Uterus (tissue), 2 donors: ENCODE measurements at regions not wholly inside any gene's neighbourhood (a gene's known extent, or its start where the extent isn't known, plus 50 kb on each side); places are given as distances from the start of the nearest gene placed in this dataset.

Experiments used
- POLR2A ChIP-seq, 2 donors: fragments of 450-650 bp; IDR thresholded peaks; one replicate each; pipeline ENCODE4 v1.6.1; 2016; ENCODE audit warnings: antibody characterized with exemption in 2 of 2, mild to moderate bottlenecking in 1 of 2, moderate library complexity in 1 of 2
- TF ChIP-seq, protein P1 (sequence below), 4 experiments: fragments of 200-600 bp in 2 of 4; fragments of 450-650 bp in 2 of 4; sonication (generic) in 2 of 4; IDR thresholded peaks; one replicate each; pipeline ENCODE4 v1.5.1; 2016 to 2019; ENCODE audit warnings: antibody characterized with exemption in 4 of 4, mild to moderate bottlenecking in 2 of 4, moderate library complexity in 1 of 4

DNA sequence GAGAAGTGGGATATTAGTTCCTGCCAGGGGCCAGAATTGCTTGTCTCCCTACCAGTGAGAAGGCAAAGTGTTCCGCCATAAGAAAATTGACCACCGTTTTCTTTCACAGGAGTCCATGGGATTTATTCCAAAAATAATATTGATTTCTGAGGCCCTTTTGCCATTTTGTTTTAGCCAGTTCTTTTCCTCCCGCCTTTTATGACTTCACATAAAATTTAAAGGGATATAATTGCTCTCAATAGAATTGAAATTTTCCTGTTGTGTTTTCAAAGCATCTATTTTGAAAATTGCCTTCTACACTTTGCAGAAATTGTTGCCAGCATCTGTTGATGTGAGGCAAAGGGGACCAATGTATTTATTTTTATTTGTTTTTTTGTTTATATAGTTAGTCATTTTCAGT is 53.6 kb downstream of the PLCE1 start:
- no peak for TF ChIP-seq POLR2A (IDR thresholded peaks at IDR 0.05)
- TF ChIP-seq, protein P1, sequence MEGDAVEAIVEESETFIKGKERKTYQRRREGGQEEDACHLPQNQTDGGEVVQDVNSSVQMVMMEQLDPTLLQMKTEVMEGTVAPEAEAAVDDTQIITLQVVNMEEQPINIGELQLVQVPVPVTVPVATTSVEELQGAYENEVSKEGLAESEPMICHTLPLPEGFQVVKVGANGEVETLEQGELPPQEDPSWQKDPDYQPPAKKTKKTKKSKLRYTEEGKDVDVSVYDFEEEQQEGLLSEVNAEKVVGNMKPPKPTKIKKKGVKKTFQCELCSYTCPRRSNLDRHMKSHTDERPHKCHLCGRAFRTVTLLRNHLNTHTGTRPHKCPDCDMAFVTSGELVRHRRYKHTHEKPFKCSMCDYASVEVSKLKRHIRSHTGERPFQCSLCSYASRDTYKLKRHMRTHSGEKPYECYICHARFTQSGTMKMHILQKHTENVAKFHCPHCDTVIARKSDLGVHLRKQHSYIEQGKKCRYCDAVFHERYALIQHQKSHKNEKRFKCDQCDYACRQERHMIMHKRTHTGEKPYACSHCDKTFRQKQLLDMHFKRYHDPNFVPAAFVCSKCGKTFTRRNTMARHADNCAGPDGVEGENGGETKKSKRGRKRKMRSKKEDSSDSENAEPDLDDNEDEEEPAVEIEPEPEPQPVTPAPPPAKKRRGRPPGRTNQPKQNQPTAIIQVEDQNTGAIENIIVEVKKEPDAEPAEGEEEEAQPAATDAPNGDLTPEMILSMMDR (IDR thresholded peaks at IDR 0.05) = no peak
